Aorta (tissue), 5 donors: ENCODE measurements at regions not wholly inside any gene's neighbourhood (a gene's known extent, or its start where the extent isn't known, plus 50 kb on each side); places are given as distances from the start of the nearest gene placed in this dataset.

Experiments
- ATAC-seq: fragments of 200-7000 bp; cut with Tn5 transposase; one replicate; pipeline ENCODE4 v1.9.1; 2022; ENCODE audit warnings: moderate library complexity; ENCODE audit not compliant: low FRiP score
- DNase-seq, 2 donors: peaks; one replicate each; pipeline ENCODE4 v3.0.0-alpha.2; 2020
- H3K27ac ChIP-seq, 2 donors: one replicate each; pipeline ENCODE4 v1.5.1; 2013; ENCODE audit warnings: low read length in 2 of 2, mild to moderate bottlenecking in 2 of 2, moderate library complexity in 2 of 2, control low read depth in 1 of 2, inconsistent platforms in 1 of 2, low read depth in 1 of 2
- H3K27me3 ChIP-seq, 2 donors: one replicate each; pipeline ENCODE4 v1.6.1; 2013; ENCODE audit warnings: control low read depth in 1 of 2, low read length in 1 of 2, mild to moderate bottlenecking in 1 of 2, moderate library complexity in 1 of 2; ENCODE audit not compliant: insufficient read depth in 2 of 2, control insufficient read depth in 1 of 2
- H3K36me3 ChIP-seq, 2 donors: one replicate each; pipeline ENCODE4 v1.6.1; 2013; ENCODE audit warnings: control low read depth in 1 of 2, low read length in 1 of 2, mild to moderate bottlenecking in 1 of 2; ENCODE audit not compliant: insufficient read depth in 2 of 2, control insufficient read depth in 1 of 2
- H3K4me1 ChIP-seq, 2 donors: one replicate each; pipeline ENCODE4 v1.6.1; 2013; ENCODE audit warnings: low read length in 2 of 2, control low read depth in 1 of 2, mild to moderate bottlenecking in 1 of 2, moderate library complexity in 1 of 2; ENCODE audit not compliant: insufficient read depth in 2 of 2, control insufficient read depth in 1 of 2
- H3K4me3 ChIP-seq, 2 donors: one replicate each; pipeline ENCODE4 v1.5.1; 2013; ENCODE audit warnings: low read length in 2 of 2, control low read depth in 1 of 2, mild to moderate bottlenecking in 1 of 2
- H3K9me3 ChIP-seq: one replicate; pipeline ENCODE4 v1.6.1; 2013; ENCODE audit warnings: mild to moderate bottlenecking, low read length; ENCODE audit not compliant: control insufficient read depth
- WGBS, 2 donors: extraction: QIAGEN DNeasy Blood & Tissue Kit; methylation state at CpG; one replicate each; pipeline ENCODE4 v1.1.7; 2013; 5-methylcytosine and 5-hydroxymethylcytosine counted together
- intact Hi-C, 2 donors: fragments of 100-400 bp; cut with DNase I; formaldehyde crosslinking; loops; one replicate each; pipeline versions ENCODE4 v1.14.2 to v1.15.0; 2022
- donor health status: healthy with polysubstance abuse.
- donor health status: Bipolar disorder and iron deficiency.
- donor health status: DM: no; HTN: no; CAD: no.
- donor health status: DM: no; HTN: no; CAD: no.
- donor health status: DM: yes; HTN: yes; CAD: no.

- intact Hi-C loops: no loop called here
- Histone ChIP-seq H3K4me3 (no peak overlapping the region), H3K9me3 (no peaks in the 10 kb centered on the region), H3K4me1 (no peaks in the 10 kb centered on the region), H3K36me3 (no peaks in the 10 kb centered on the region), H3K27me3 (no peaks in the 10 kb centered on the region), H3K27ac (no peak overlapping the region)
- 37 to 56% methylated on average over 2 of the region's 2 CpGs for WGBS, 2 donors
- DNase-seq (no peak), ATAC-seq (no peak)
Measured at GRCh38 chr3:166118049-166118448, 280.8 kb upstream of the BCHE start.

GRCh38 chr3:166114448-166114847, 277.2 kb upstream of the BCHE start:
- Histone ChIP-seq H3K36me3 (no peaks in the 10 kb centered on the region), H3K27me3 (no peaks in the 10 kb centered on the region), H3K4me1 (no peaks in the 10 kb centered on the region), H3K27ac (no peak overlapping the region), H3K4me3 (no peak overlapping the region), H3K9me3 (no peaks in the 10 kb centered on the region)
- ATAC-seq (no peak), DNase-seq (no peak)
- intact Hi-C loops: no loop called here

GRCh38 chr3:166111562-166111961, 274.3 kb upstream of the BCHE start:
- intact Hi-C loops: no loop called here
- WGBS, 2 donors: 94 to 96% methylated on average over 2 of the region's 2 CpGs
- no peaks in the 10 kb centered on the region for H3K4me1 ChIP-seq
- no peak overlapping the region for H3K4me3 ChIP-seq
- H3K27ac ChIP-seq: no peak overlapping the region
- H3K9me3 ChIP-seq: no peaks in the 10 kb centered on the region
- no peaks in the 10 kb centered on the region for H3K27me3 ChIP-seq
- DNase-seq (no peak), ATAC-seq (no peak)
- H3K36me3 ChIP-seq: no peaks in the 10 kb centered on the region

GRCh38 chr3:166110102-166110501, 272.9 kb upstream of the BCHE start:
- Histone ChIP-seq H3K9me3 (no peaks in the 10 kb centered on the region), H3K4me1 (no peaks in the 10 kb centered on the region), H3K27me3 (no peaks in the 10 kb centered on the region), H3K36me3 (no peaks in the 10 kb centered on the region), H3K4me3 (no peak overlapping the region), H3K27ac (no peak overlapping the region)
- 43 to 60% methylated on average over 3 of the region's 3 CpGs for WGBS, 2 donors
- no peak for ATAC-seq
- intact Hi-C loops: no loop called here
- no peak for DNase-seq

GRCh38 chr3:166104938-166105337, 267.7 kb upstream of the BCHE start:
- H3K9me3 ChIP-seq: no peaks in the 10 kb centered on the region
- no peak overlapping the region for H3K27ac ChIP-seq
- no peak overlapping the region for H3K4me3 ChIP-seq
- DNase-seq (no peak), ATAC-seq (no peak)
- no peaks in the 10 kb centered on the region for H3K36me3 ChIP-seq
- H3K4me1 ChIP-seq: no peaks in the 10 kb centered on the region
- H3K27me3 ChIP-seq: no peaks in the 10 kb centered on the region
- intact Hi-C loops: no loop called here

DNA sequence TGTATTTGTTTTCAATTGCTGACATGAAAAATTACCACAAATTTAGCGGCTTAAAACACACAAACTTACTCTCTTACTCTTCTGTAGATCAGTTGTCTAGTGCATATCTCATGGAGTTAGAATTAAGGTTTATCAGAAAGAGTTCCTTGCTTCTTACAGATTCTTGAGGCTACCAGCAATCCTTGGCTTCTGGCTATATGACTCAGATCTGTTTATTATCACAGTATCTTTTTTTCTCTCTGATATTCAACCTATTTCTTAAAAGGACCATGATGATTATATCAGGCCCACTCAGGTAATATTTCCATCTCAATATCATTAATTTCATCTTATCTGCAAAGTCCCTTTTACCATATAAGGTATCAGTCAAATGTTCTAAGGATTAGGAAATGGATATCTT, 263.5 kb upstream of the BCHE start:
- no peak overlapping the region for H3K27ac ChIP-seq
- H3K4me1 ChIP-seq: no peaks in the 10 kb centered on the region
- ATAC-seq (no peak), DNase-seq (no peak)
- no peak overlapping the region for H3K4me3 ChIP-seq
- no peaks in the 10 kb centered on the region for H3K9me3 ChIP-seq
- no peaks in the 10 kb centered on the region for H3K27me3 ChIP-seq
- intact Hi-C loops: no loop called here
- no peaks in the 10 kb centered on the region for H3K36me3 ChIP-seq
- 80 to 85% methylated on average over 1 of the region's 1 CpG for WGBS, 2 donors

- 52 to 61% methylated on average over 3 of the region's 3 CpGs for WGBS, 2 donors
- no peaks in the 10 kb centered on the region for H3K9me3 ChIP-seq
- H3K4me1 ChIP-seq: no peaks in the 10 kb centered on the region
- no peaks in the 10 kb centered on the region for H3K27me3 ChIP-seq
- intact Hi-C loops: no loop called here
- no peak overlapping the region for H3K4me3 ChIP-seq
- no peaks in the 10 kb centered on the region for H3K36me3 ChIP-seq
- H3K27ac ChIP-seq: no peak overlapping the region
- no peak for DNase-seq
- ATAC-seq: no peak
Measured at GRCh38 chr3:166089575-166089974, 252.4 kb upstream of the BCHE start.

- no peaks in the 10 kb centered on the region for H3K9me3 ChIP-seq
- H3K27me3 ChIP-seq: no peaks in the 10 kb centered on the region
- WGBS, 2 donors: 79% methylated on average over 4 of the region's 4 CpGs
- H3K36me3 ChIP-seq: no peaks in the 10 kb centered on the region
- no peaks in the 10 kb centered on the region for H3K4me1 ChIP-seq
- ATAC-seq: no peak
- H3K4me3 ChIP-seq: no peak overlapping the region
- intact Hi-C loops: no loop called here
- H3K27ac ChIP-seq: no peak overlapping the region
- no peak for DNase-seq
Measured at GRCh38 chr3:166085164-166085856, 248.1 kb upstream of the BCHE start.

DNA sequence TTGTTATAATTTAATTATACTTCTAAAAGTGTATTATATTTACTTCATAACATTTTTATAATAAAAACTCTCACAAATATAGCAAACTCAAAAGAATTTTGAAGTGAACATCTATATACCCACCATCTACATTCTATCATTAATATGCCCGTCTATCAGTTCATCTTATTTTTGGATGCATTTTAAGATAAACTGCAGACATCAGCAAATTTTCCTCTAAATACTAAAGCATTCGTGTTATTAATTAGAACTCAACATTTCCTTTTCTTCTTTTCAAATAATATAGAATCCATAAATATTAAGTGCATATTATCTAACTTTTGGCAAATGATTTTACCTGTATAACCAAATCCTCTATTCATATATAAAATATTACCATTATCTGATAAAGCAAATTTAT, 242.9 kb upstream of the BCHE start:
- no peak overlapping the region for H3K4me3 ChIP-seq
- no peak for ATAC-seq

More for the DNA sequence above, 242.9 kb upstream of the BCHE start:
- Histone ChIP-seq H3K4me1 (no peaks in the 10 kb centered on the region), H3K27me3 (no peaks in the 10 kb centered on the region), H3K27ac (no peak overlapping the region), H3K9me3 (no peaks in the 10 kb centered on the region), H3K36me3 (no peaks in the 10 kb centered on the region)
- intact Hi-C loops: no loop called here
- DNase-seq: no peak
- 81 to 89% methylated on average over 2 of the region's 2 CpGs for WGBS, 2 donors
